CD8-positive, alpha-beta memory T cell (primary cell): ENCODE measurements at regions not wholly inside any gene's neighbourhood (a gene's known extent, or its start where the extent isn't known, plus 50 kb on each side); places are given as distances from the start of the nearest gene placed in this dataset.

Experiments
- CTCF ChIA-PET: fragments of 350-600 bp; sonication (Branson Sonifier 250); formaldehyde crosslinking; loops from one replicate; lab custom pipeline; 2021; ENCODE audit warnings: antibody characterized with exemption; lab: Charles Lee
- POLR2A ChIA-PET: fragments of 350-600 bp; sonication (Branson Sonifier 250); formaldehyde crosslinking; loops from one replicate; lab custom pipeline; 2021; ENCODE audit warnings: antibody characterized with exemption; lab: Charles Lee
- DNase-seq, 5 donors: peaks; one replicate each; pipeline versions ENCODE4 v3.0.0 to v3.0.0-alpha.2; 2020 to 2022; ENCODE audit warnings: mixed read lengths in 1 of 5
- H3K27ac ChIP-seq: one replicate; pipeline ENCODE4 v1.7.0; 2013; ENCODE audit warnings: low read depth, mild to moderate bottlenecking, low read length, moderate library complexity
- H3K27me3 ChIP-seq: 2 replicates; pipeline ENCODE4 v1.7.0; 2013; ENCODE audit warnings: low read length, mild to moderate bottlenecking; ENCODE audit not compliant: insufficient read depth, poor library complexity, severe bottlenecking
- H3K36me3 ChIP-seq: 2 replicates; pipeline ENCODE4 v1.7.0; 2013; ENCODE audit warnings: mild to moderate bottlenecking, low read length, moderate library complexity; ENCODE audit not compliant: insufficient read depth
- H3K4me1 ChIP-seq: 2 replicates; pipeline ENCODE4 v1.7.0; 2013; ENCODE audit warnings: mild to moderate bottlenecking, low read length, moderate library complexity; ENCODE audit not compliant: insufficient read depth
- H3K4me3 ChIP-seq: 2 replicates; pipeline ENCODE4 v1.7.0; 2013; ENCODE audit warnings: mild to moderate bottlenecking, low read length
- H3K9me3 ChIP-seq: 2 replicates; pipeline ENCODE4 v1.7.0; 2013; ENCODE audit warnings: mild to moderate bottlenecking, low read length
- H3K27ac Mint-ChIP-seq, 8 donors: one replicate each; pipeline ENCODE4 v1.8.0; 2020 to 2021; ENCODE audit warnings: mixed read lengths in 8 of 8, mild to moderate bottlenecking in 6 of 8, inconsistent platforms in 3 of 8, moderate library complexity in 3 of 8
- H3K27me3 Mint-ChIP-seq, 2 donors: one replicate each; pipeline ENCODE4 v1.8.0; 2020 to 2021; ENCODE audit warnings: mixed read lengths in 2 of 2, mild to moderate bottlenecking in 1 of 2, moderate library complexity in 1 of 2
- H3K36me3 Mint-ChIP-seq, 3 donors: one replicate each; pipeline ENCODE4 v1.8.0; 2020 to 2021; ENCODE audit warnings: mixed read lengths in 3 of 3, inconsistent platforms in 1 of 3, mild to moderate bottlenecking in 1 of 3
- H3K4me1 Mint-ChIP-seq, 3 donors: one replicate each; pipeline ENCODE4 v1.8.0; 2020 to 2021; ENCODE audit warnings: mixed read lengths in 3 of 3, inconsistent platforms in 1 of 3, mild to moderate bottlenecking in 1 of 3
- H3K4me3 Mint-ChIP-seq, 7 donors: one replicate each; pipeline ENCODE4 v1.8.0; 2020 to 2021; ENCODE audit warnings: mixed read lengths in 7 of 7, mild to moderate bottlenecking in 6 of 7, moderate library complexity in 4 of 7, inconsistent platforms in 2 of 7
- H3K9me3 Mint-ChIP-seq, 5 donors: one replicate each; pipeline ENCODE4 v1.8.0; 2020 to 2022; ENCODE audit warnings: mixed read lengths in 5 of 5, mild to moderate bottlenecking in 3 of 5, moderate library complexity in 2 of 5, inconsistent platforms in 1 of 5

- H3K36me3 Mint-ChIP-seq: peaks cover 0 to 9% (median 0%) of the 10 kb centered on the region in 3 donors
- H3K27me3 Mint-ChIP-seq: peaks cover 2 to 22% of the 10 kb centered on the region in 2 donors
- Histone ChIP-seq H3K27me3 (no peaks in the 10 kb centered on the region), H3K9me3 (no peaks in the 10 kb centered on the region), H3K27ac (no peak overlapping the region), H3K36me3 (no peaks in the 10 kb centered on the region), H3K4me1 (no peaks in the 10 kb centered on the region), H3K4me3 (no peak overlapping the region)
- no peaks in the 10 kb centered on the region for H3K9me3 Mint-ChIP-seq
- no peak overlapping the region for H3K4me3 Mint-ChIP-seq
- no peaks in the 10 kb centered on the region for H3K4me1 Mint-ChIP-seq
- ChIA-PET CTCF (no interaction called here), POLR2A (no interaction called here)
- DNase-seq: no peak
- no peak overlapping the region for H3K27ac Mint-ChIP-seq
Measured at GRCh38 chr10:3699916-3700315, 85.1 kb downstream of the KLF6 start.

GRCh38 chr10:3698312-3698711, 86.7 kb downstream of the KLF6 start:
- H3K4me1 ChIP-seq: no peaks in the 10 kb centered on the region
- no peaks in the 10 kb centered on the region for H3K9me3 ChIP-seq
- Mint-ChIP-seq H3K36me3 (peaks cover 0 to 9% (median 0%) of the 10 kb centered on the region in 3 donors), H3K27ac (no peak overlapping the region), H3K4me3 (no peak overlapping the region), H3K4me1 (no peaks in the 10 kb centered on the region), H3K27me3 (peaks cover 2 to 22% of the 10 kb centered on the region in 2 donors), H3K9me3 (no peaks in the 10 kb centered on the region)
- H3K36me3 ChIP-seq: no peaks in the 10 kb centered on the region
- no peak overlapping the region for H3K27ac ChIP-seq
- POLR2A ChIA-PET: interaction anchor here (0.6 kb wide), 1 partner anchor 41 kb away, joined by 3 read pairs; no protein-coding TSS in a partner anchor
- no peaks in the 10 kb centered on the region for H3K27me3 ChIP-seq
- CTCF ChIA-PET: no interaction called here
- DNase-seq: no peak
- H3K4me3 ChIP-seq: no peak overlapping the region

DNA sequence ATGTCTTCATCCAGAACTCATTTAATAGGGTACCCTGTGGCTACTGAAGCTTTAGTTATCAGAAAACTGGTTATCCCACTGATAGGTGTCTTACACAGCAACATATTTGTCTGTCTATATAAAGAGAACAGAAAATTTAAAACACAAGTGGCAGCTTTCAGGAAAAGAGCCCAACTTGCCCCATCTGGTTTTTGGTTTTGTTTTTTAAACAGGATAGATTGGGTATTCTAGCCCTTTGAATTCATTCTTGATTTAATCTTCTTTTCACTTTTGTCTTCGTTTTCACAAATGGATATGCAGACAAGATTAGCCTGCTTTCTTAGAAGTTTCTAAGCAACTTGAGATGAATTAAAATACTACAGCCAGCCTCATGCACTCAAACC, 91.3 kb downstream of the KLF6 start:
- no peak for DNase-seq
- H3K27me3 ChIP-seq: no peaks in the 10 kb centered on the region
- no peak overlapping the region for H3K27ac Mint-ChIP-seq
- H3K4me1 ChIP-seq: no peaks in the 10 kb centered on the region
- no peak overlapping the region for H3K27ac ChIP-seq
- ChIA-PET CTCF (no interaction called here), POLR2A (no interaction called here)
- H3K36me3 ChIP-seq: no peaks in the 10 kb centered on the region
- H3K9me3 ChIP-seq: no peaks in the 10 kb centered on the region
- no peak overlapping the region for H3K4me3 ChIP-seq
- peaks cover 0 to 9% (median 0%) of the 10 kb centered on the region in 3 donors for H3K36me3 Mint-ChIP-seq
- H3K9me3 Mint-ChIP-seq: no peaks in the 10 kb centered on the region
- peaks cover 0 to 10% of the 10 kb centered on the region in 2 donors for H3K27me3 Mint-ChIP-seq
- H3K4me1 Mint-ChIP-seq: no peaks in the 10 kb centered on the region
- no peak overlapping the region for H3K4me3 Mint-ChIP-seq

- Mint-ChIP-seq H3K36me3 (peaks cover 0 to 9% (median 0%) of the 10 kb centered on the region in 3 donors), H3K9me3 (no peaks in the 10 kb centered on the region), H3K4me3 (no peak overlapping the region), H3K27ac (no peak overlapping the region), H3K4me1 (no peaks in the 10 kb centered on the region), H3K27me3 (peaks cover 0 to 10% of the 10 kb centered on the region in 2 donors)
- Histone ChIP-seq H3K27me3 (no peaks in the 10 kb centered on the region), H3K4me3 (no peak overlapping the region), H3K27ac (no peak overlapping the region), H3K9me3 (no peaks in the 10 kb centered on the region), H3K36me3 (no peaks in the 10 kb centered on the region), H3K4me1 (no peaks in the 10 kb centered on the region)
- DNase-seq: no peak
- ChIA-PET POLR2A (no interaction called here), CTCF (no interaction called here)
Measured at GRCh38 chr10:3693022-3693697, 91.8 kb downstream of the KLF6 start.

- Histone ChIP-seq H3K4me1 (no peaks in the 10 kb centered on the region), H3K27me3 (no peaks in the 10 kb centered on the region), H3K9me3 (no peaks in the 10 kb centered on the region), H3K36me3 (no peaks in the 10 kb centered on the region), H3K27ac (no peak overlapping the region), H3K4me3 (no peak overlapping the region)
- Mint-ChIP-seq H3K4me3 (no peak overlapping the region), H3K9me3 (no peaks in the 10 kb centered on the region), H3K27ac (no peak overlapping the region), H3K36me3 (peaks cover 0 to 6% (median 0%) of the 10 kb centered on the region in 3 donors), H3K27me3 (peaks cover 0 to 3% of the 10 kb centered on the region in 2 donors), H3K4me1 (no peaks in the 10 kb centered on the region)
- POLR2A ChIA-PET: no interaction called here
- DNase-seq: no peak
- CTCF ChIA-PET: no interaction called here
Measured at GRCh38 chr10:3692387-3692999, 92.5 kb downstream of the KLF6 start.

- Mint-ChIP-seq H3K4me3 (no peak overlapping the region), H3K9me3 (no peaks in the 10 kb centered on the region), H3K27ac (no peak overlapping the region), H3K4me1 (no peaks in the 10 kb centered on the region), H3K36me3 (no peaks in the 10 kb centered on the region), H3K27me3 (no peaks in the 10 kb centered on the region)
- Histone ChIP-seq H3K4me3 (no peak overlapping the region), H3K36me3 (no peaks in the 10 kb centered on the region), H3K27me3 (no peaks in the 10 kb centered on the region), H3K9me3 (no peaks in the 10 kb centered on the region), H3K27ac (no peak overlapping the region), H3K4me1 (no peaks in the 10 kb centered on the region)
- CTCF ChIA-PET: no interaction called here
- DNase-seq: no peak
- POLR2A ChIA-PET: no interaction called here
Measured at GRCh38 chr10:3691482-3691881, 93.5 kb downstream of the KLF6 start.

DNA sequence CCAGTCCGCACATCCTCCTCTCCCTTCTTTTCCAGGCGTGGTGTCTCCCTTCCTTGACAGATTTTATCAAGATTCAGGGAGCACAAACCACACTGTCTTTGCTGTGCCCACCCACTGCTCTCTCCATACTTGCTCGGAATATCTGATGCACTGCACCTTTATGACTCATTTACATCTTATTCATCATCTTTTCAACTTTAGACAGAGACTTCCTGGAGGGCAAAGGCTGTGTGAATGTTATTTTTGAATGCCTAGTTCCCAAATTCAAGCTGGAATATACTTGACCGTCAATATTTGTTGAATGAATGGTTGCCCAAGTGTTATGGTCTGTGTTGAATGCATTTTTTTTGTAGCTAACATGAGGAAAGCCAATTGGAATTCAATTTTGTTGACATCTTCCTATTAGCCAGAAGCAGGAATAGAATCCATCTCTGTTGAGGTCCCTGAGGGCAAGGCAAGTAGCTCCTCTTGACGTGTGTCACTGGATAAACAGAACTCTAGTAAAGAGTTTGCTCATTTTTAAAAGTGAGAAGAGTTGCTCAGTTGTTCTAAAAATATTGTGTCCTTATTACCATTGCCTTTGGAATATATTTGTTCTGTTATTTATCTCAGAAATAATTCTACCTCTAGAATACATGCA, 95.0 kb downstream of the KLF6 start:
- ChIA-PET CTCF (no interaction called here), POLR2A (no interaction called here)
- Mint-ChIP-seq H3K9me3 (no peaks in the 10 kb centered on the region), H3K27ac (no peak overlapping the region), H3K36me3 (no peaks in the 10 kb centered on the region), H3K27me3 (no peaks in the 10 kb centered on the region), H3K4me1 (no peaks in the 10 kb centered on the region), H3K4me3 (no peak overlapping the region)
- Histone ChIP-seq H3K4me1 (no peaks in the 10 kb centered on the region), H3K27ac (no peak overlapping the region), H3K4me3 (no peak overlapping the region), H3K9me3 (no peaks in the 10 kb centered on the region), H3K27me3 (no peaks in the 10 kb centered on the region), H3K36me3 (no peaks in the 10 kb centered on the region)
- DNase-seq: no peak

- Mint-ChIP-seq H3K4me1 (peaks cover 0 to 4% (median 0%) of the 10 kb centered on the region in 3 donors), H3K27ac (peak overlapping the region in 1 of 8 donors; percentile 90), H3K4me3 (no peak overlapping the region), H3K27me3 (no peaks in the 10 kb centered on the region), H3K36me3 (peaks cover 0 to 1% (median 0%) of the 10 kb centered on the region in 3 donors), H3K9me3 (no peaks in the 10 kb centered on the region)
- ChIA-PET CTCF (interaction anchor here (1.6 kb wide), 1 partner anchor 11 kb away, joined by 3 read pairs; no protein-coding TSS in a partner anchor), POLR2A (no interaction called here)
- DNase-seq: no peak
- Histone ChIP-seq H3K9me3 (no peaks in the 10 kb centered on the region), H3K4me3 (no peak overlapping the region), H3K36me3 (no peaks in the 10 kb centered on the region), H3K4me1 (no peaks in the 10 kb centered on the region), H3K27me3 (no peaks in the 10 kb centered on the region), H3K27ac (no peak overlapping the region)
Measured at GRCh38 chr10:3687510-3688081, 97.4 kb downstream of the KLF6 start.
